SK-N-MC (cell line): ENCODE measurements at regions not wholly inside any gene's neighbourhood (a gene's known extent, or its start where the extent isn't known, plus 50 kb on each side); places are given as distances from the start of the nearest gene placed in this dataset.

ENCODE experiments used
- EZH2 ChIP-seq: fragments of 200-600 bp; sonication (generic); IDR thresholded peaks from one replicate; pipeline ENCODE4 v1.6.1; 2017; ENCODE audit warnings: antibody characterized with exemption
- POLR2AphosphoS5 ChIP-seq: IDR thresholded peaks from 2 replicates; pipeline ENCODE4 v1.6.1; 2012; ENCODE audit warnings: mild to moderate bottlenecking, low read depth, low read length, borderline replicate concordance

- TF ChIP-seq POLR2AphosphoS5 (no peak), EZH2 (no peak)
Measured at GRCh38 chr2:136444323-136444722, 321.0 kb upstream of the THSD7B start.
